GDM1 (cell line): ENCODE measurements at regions not wholly inside any gene's neighbourhood (a gene's known extent, or its start where the extent isn't known, plus 50 kb on each side); places are given as distances from the start of the nearest gene placed in this dataset.
"Not testable (repeated sequence)": the region's sequence is repeated elsewhere in the genome, so short reads cannot be mapped to it uniquely, and the experiment has no call there.

ENCODE experiments used
- DNase-seq: peaks from one replicate; lab custom pipeline; 2025; lab: John Stamatoyannopoulos, UW

- DNase-seq, result no peak
These were observed 177.5 kb upstream of the RTL1 start for GRCh38 chr14:101080922-101081593.

GRCh38 chr14:101082036-101082435 lies 178.5 kb upstream of the RTL1 start:
- no peak for DNase-seq

GRCh38 chr14:101082436-101083384 lies 179.2 kb upstream of the RTL1 start:
- no peak for DNase-seq

GRCh38 chr14:101083564-101084435 lies 180.3 kb upstream of the RTL1 start:
- DNase-seq, result no peak

- no peak for DNase-seq
These were observed 180.9 kb upstream of the RTL1 start for GRCh38 chr14:101084436-101084826.

- no peak for DNase-seq
These were observed 183.4 kb upstream of the RTL1 start for GRCh38 chr14:101086926-101087325.

GRCh38 chr14:101087614-101088394 lies 184.3 kb upstream of the RTL1 start:
- DNase-seq, result no peak

GRCh38 chr14:101088395-101088667 lies 184.8 kb upstream of the RTL1 start:
- DNase-seq, result no peak

- no peak for DNase-seq
These were observed 185.2 kb upstream of the RTL1 start for GRCh38 chr14:101088714-101089113.

GRCh38 chr14:101090478-101090877 lies 187.0 kb upstream of the RTL1 start:
- DNase-seq, result not testable (repeated sequence)

GRCh38 chr14:101090976-101091375 lies 187.5 kb upstream of the RTL1 start:
- no peak for DNase-seq

GRCh38 chr14:101094916-101095315 lies 191.4 kb upstream of the RTL1 start:
- not testable (repeated sequence) for DNase-seq

GRCh38 chr14:101096551-101096950 lies 193.0 kb upstream of the RTL1 start:
- DNase-seq, result no peak

- no peak for DNase-seq
These were observed 193.7 kb upstream of the RTL1 start for GRCh38 chr14:101097109-101097793.

GRCh38 chr14:101098177-101098576 lies 194.7 kb upstream of the RTL1 start:
- DNase-seq, result no peak

- no peak for DNase-seq
These were observed 195.1 kb upstream of the RTL1 start for GRCh38 chr14:101098641-101099040.

- DNase-seq, result no peak
These were observed 198.0 kb upstream of the RTL1 start for GRCh38 chr14:101101456-101102056.

- no peak for DNase-seq
These were observed 199.4 kb upstream of the RTL1 start for GRCh38 chr14:101102875-101103274.

GRCh38 chr14:101103321-101103901 lies 199.9 kb upstream of the RTL1 start:
- no peak for DNase-seq

- no peak for DNase-seq
These were observed 201.0 kb upstream of the RTL1 start for GRCh38 chr14:101104485-101104884.
